ENCODE measurements at regions not wholly inside any gene's neighbourhood (a gene's known extent, or its start where the extent isn't known, plus 50 kb on each side); places are given as distances from the start of the nearest gene placed in this dataset.

- H3K27me3 ChIP-seq (ENCODE audit: insufficient read depth, low read length, poor library complexity, severe bottlenecking): no peaks in the 10 kb centered on the region
- H3K79me2 ChIP-seq (ENCODE audit: insufficient read depth, low read length): no peaks in the 10 kb centered on the region
- no peaks in the 10 kb centered on the region for H3K36me3 ChIP-seq (ENCODE audit: insufficient read depth, low read length)
- no peaks in the 10 kb centered on the region for H3K4me1 ChIP-seq (ENCODE audit: insufficient read depth, low read length, poor library complexity, severe bottlenecking)
- TF ChIP-seq CTCF (conservative IDR thresholded peaks at IDR 0.05; ENCODE audit: low read length) (no peak), EZH2phosphoT487 (IDR thresholded peaks at IDR 0.05; ENCODE audit: borderline replicate concordance) (no peak)
- H3K4me2 ChIP-seq (ENCODE audit: low read depth, low read length, poor library complexity, severe bottlenecking): no peak overlapping the region
- no peaks in the 10 kb centered on the region for H3F3A ChIP-seq (ENCODE audit: low read depth)
- no peak overlapping the region for H3K4me3 ChIP-seq (ENCODE audit: low read length, poor library complexity, severe bottlenecking)
- H4K20me1 ChIP-seq (ENCODE audit: insufficient read depth, low read length, poor library complexity, severe bottlenecking): no peaks in the 10 kb centered on the region
- H3K9ac ChIP-seq (ENCODE audit: low read depth, low read length, poor library complexity, severe bottlenecking): no peak overlapping the region
- H2AFZ ChIP-seq (ENCODE audit: low read length): no peak overlapping the region
- H3K9me3 ChIP-seq (ENCODE audit: insufficient read depth, low read depth, low read length): no peaks in the 10 kb centered on the region
- H3K9me2 ChIP-seq (replicated peaks; ENCODE audit: low read depth, low read length): no peaks in the 10 kb centered on the region
These were observed 80.2 kb upstream of the ZNF618 start for GRCh38 chr9:113795811-113796392.

DNA sequence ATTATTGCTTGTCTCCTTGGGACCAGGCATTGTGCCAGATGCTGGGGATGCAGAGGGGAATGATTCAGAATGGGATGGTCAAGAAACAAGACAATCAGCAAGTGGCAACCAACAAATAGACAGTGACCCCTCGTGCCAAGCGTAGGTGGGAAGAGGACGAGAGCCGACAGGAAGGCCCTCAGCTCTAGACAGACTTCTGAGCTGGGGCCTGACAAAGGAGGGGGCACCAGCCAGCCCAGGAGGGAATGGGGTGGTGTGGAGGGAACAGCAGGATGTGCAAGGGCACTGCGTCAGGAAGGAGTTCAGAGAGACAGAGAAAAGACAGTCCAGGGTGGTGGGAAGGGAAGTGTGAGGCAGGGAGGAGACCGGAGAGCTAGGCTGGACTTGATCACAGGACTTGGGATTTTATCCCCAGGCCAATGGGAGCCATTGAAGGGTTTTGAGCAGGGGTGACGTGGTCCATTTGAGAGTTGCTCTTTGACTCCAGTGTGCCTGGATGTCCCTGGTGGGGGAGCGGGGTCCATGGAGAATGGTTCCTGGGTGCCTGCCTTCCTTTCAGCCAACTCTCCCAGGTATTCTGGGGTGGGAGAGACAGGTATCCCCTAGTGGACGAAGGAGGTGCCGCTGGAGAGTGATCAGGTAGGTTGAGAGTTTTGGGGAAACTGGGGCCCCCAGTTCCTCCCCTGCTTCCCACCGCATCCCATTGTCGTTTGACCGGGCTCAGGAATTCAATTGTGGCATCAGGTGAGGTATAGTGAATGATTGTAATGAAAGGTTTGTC, 79.3 kb upstream of the ZNF618 start:
- H3K9me2 ChIP-seq (replicated peaks; ENCODE audit: low read depth, low read length): no peaks in the 10 kb centered on the region
- no peaks in the 10 kb centered on the region for H3F3A ChIP-seq (ENCODE audit: low read depth)
- no peak overlapping the region for H2AFZ ChIP-seq (ENCODE audit: low read length)
- no peaks in the 10 kb centered on the region for H3K4me1 ChIP-seq (ENCODE audit: insufficient read depth, low read length, poor library complexity, severe bottlenecking)
- H3K4me3 ChIP-seq (ENCODE audit: low read length, poor library complexity, severe bottlenecking): no peak overlapping the region
- no peaks in the 10 kb centered on the region for H4K20me1 ChIP-seq (ENCODE audit: insufficient read depth, low read length, poor library complexity, severe bottlenecking)
- H3K9ac ChIP-seq (ENCODE audit: low read depth, low read length, poor library complexity, severe bottlenecking): no peak overlapping the region
- no peak for TF ChIP-seq EZH2phosphoT487 (IDR thresholded peaks at IDR 0.05; ENCODE audit: borderline replicate concordance)
- TF ChIP-seq CTCF (conservative IDR thresholded peaks at IDR 0.05; ENCODE audit: low read length): no peak
- H3K79me2 ChIP-seq (ENCODE audit: insufficient read depth, low read length): no peaks in the 10 kb centered on the region
- H3K36me3 ChIP-seq (ENCODE audit: insufficient read depth, low read length): no peaks in the 10 kb centered on the region
- no peaks in the 10 kb centered on the region for H3K27me3 ChIP-seq (ENCODE audit: insufficient read depth, low read length, poor library complexity, severe bottlenecking)
- no peaks in the 10 kb centered on the region for H3K9me3 ChIP-seq (ENCODE audit: insufficient read depth, low read depth, low read length)
- H3K4me2 ChIP-seq (ENCODE audit: low read depth, low read length, poor library complexity, severe bottlenecking): no peak overlapping the region

DNA sequence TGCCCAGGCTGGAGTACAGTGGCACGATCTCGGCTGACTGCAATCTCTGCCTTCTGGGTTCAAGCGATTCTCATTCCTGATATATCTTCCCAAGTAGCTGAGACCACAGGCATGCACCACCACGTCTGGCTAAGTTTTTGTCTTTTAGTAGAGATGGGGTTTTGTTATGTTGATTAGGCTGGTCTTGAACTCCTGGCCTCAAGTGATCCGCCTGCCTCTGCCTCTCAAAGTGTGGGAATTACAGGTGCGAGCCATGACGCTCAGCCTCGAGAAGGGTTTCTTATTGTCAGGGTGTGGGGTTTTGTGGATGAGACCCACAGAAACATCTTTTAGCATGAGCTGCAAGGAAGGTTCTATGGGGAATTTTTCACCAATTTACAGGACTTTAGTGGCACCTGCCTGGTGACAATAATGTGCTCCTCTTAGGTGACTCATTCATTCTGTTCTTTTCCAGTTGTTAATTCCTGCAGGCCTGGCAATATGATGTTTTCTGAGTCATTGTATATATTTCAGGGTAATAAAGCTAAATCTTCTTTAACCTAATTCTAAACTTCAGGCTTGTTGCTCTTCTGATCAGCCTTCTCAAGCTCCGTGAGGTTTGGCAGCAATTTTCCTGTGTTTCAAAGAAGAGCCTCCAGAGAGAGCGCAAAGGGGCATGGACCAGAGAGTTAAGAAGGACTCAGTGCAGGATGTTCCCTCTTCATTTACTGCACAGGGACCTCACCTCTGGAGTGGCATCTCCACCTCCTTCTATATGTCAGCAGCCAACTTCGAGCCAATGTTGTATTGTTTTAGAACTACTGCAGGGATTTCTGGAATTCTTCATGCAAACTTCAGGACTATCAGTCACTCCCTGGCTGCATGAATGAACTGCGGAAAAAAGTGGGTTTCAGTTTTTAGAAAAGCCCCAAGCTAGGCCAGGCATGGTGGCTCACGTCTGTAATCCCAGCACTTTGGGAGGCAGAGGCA, 77.8 kb upstream of the ZNF618 start:
- no peaks in the 10 kb centered on the region for H3K9me2 ChIP-seq (replicated peaks; ENCODE audit: low read depth, low read length)
- H4K20me1 ChIP-seq (ENCODE audit: insufficient read depth, low read length, poor library complexity, severe bottlenecking): no peaks in the 10 kb centered on the region
- H3K9ac ChIP-seq (ENCODE audit: low read depth, low read length, poor library complexity, severe bottlenecking): no peak overlapping the region
- no peaks in the 10 kb centered on the region for H3K36me3 ChIP-seq (ENCODE audit: insufficient read depth, low read length)
- H3K27me3 ChIP-seq (ENCODE audit: insufficient read depth, low read length, poor library complexity, severe bottlenecking): no peaks in the 10 kb centered on the region
- H3K4me1 ChIP-seq (ENCODE audit: insufficient read depth, low read length, poor library complexity, severe bottlenecking): no peaks in the 10 kb centered on the region
- H3K4me2 ChIP-seq (ENCODE audit: low read depth, low read length, poor library complexity, severe bottlenecking): no peak overlapping the region
- no peak overlapping the region for H2AFZ ChIP-seq (ENCODE audit: low read length)
- no peak overlapping the region for H3K4me3 ChIP-seq (ENCODE audit: low read length, poor library complexity, severe bottlenecking)
- H3F3A ChIP-seq (ENCODE audit: low read depth): no peaks in the 10 kb centered on the region
- TF ChIP-seq CTCF (conservative IDR thresholded peaks at IDR 0.05; ENCODE audit: low read length): no peak
- TF ChIP-seq EZH2phosphoT487 (IDR thresholded peaks at IDR 0.05; ENCODE audit: borderline replicate concordance): no peak
- no peaks in the 10 kb centered on the region for H3K9me3 ChIP-seq (ENCODE audit: insufficient read depth, low read depth, low read length)
- H3K79me2 ChIP-seq (ENCODE audit: insufficient read depth, low read length): no peaks in the 10 kb centered on the region
